H9 (cell line): ENCODE measurements at regions not wholly inside any gene's neighbourhood (a gene's known extent, or its start where the extent isn't known, plus 50 kb on each side); places are given as distances from the start of the nearest gene placed in this dataset.

Source experiments
- DNase-seq: peaks from one replicate; pipeline ENCODE4 v3.0.0-alpha.2; 2017
- H2AFZ ChIP-seq: one replicate; pipeline ENCODE4 v1.6.1; 2013; ENCODE audit warnings: mild to moderate bottlenecking, low read length, control low read depth, moderate library complexity
- H2AK5ac ChIP-seq: 2 replicates; pipeline ENCODE4 v1.6.1; 2013; ENCODE audit warnings: low read length, control low read depth, mixed read lengths; ENCODE audit not compliant: insufficient read length
- H2BK120ac ChIP-seq: one replicate; pipeline ENCODE4 v1.6.1; 2013; ENCODE audit warnings: low read depth, mild to moderate bottlenecking, low read length, control low read depth, inconsistent platforms; ENCODE audit not compliant: poor library complexity, severe bottlenecking
- H2BK12ac ChIP-seq: 2 replicates; pipeline ENCODE4 v1.6.1; 2013; ENCODE audit warnings: low read length, control low read depth, mixed read lengths, low read depth; ENCODE audit not compliant: insufficient read length
- H2BK15ac ChIP-seq: 2 replicates; pipeline ENCODE4 v1.6.1; 2013; ENCODE audit warnings: low read depth, low read length, control low read depth
- H2BK20ac ChIP-seq: one replicate; pipeline ENCODE4 v1.6.1; 2013; ENCODE audit warnings: low read depth, mild to moderate bottlenecking, low read length, control low read depth, inconsistent platforms; ENCODE audit not compliant: poor library complexity, severe bottlenecking
- H2BK5ac ChIP-seq: 2 replicates; pipeline ENCODE4 v1.6.1; 2013; ENCODE audit warnings: low read length, control low read depth, mixed read lengths; ENCODE audit not compliant: insufficient read length
- H3K14ac ChIP-seq: 2 replicates; pipeline ENCODE4 v1.6.1; 2013; ENCODE audit warnings: low read length, control low read depth; ENCODE audit not compliant: insufficient read depth
- H3K18ac ChIP-seq: 2 replicates; pipeline ENCODE4 v1.6.1; 2013; ENCODE audit warnings: low read depth, mild to moderate bottlenecking, mixed read lengths, low read length, control low read depth; ENCODE audit not compliant: insufficient read length
- H3K23ac ChIP-seq: 2 replicates; pipeline ENCODE4 v1.6.1; 2013; ENCODE audit warnings: low read length, control low read depth, mixed read lengths, low read depth; ENCODE audit not compliant: insufficient read length
- H3K23me2 ChIP-seq: 2 replicates; pipeline ENCODE4 v1.6.1; 2013; ENCODE audit warnings: low read depth, mild to moderate bottlenecking, mixed read lengths, low read length, control low read depth; ENCODE audit not compliant: insufficient read length, poor library complexity, severe bottlenecking
- H3K27ac ChIP-seq: 2 replicates; pipeline ENCODE4 v1.5.1; 2013; ENCODE audit warnings: low read length, control low read depth, mixed read lengths, low read depth; ENCODE audit not compliant: insufficient read length
- H3K27me3 ChIP-seq: 2 replicates; pipeline ENCODE4 v1.6.1; 2013; ENCODE audit warnings: low read length, control low read depth, inconsistent platforms; ENCODE audit not compliant: insufficient read depth
- H3K4ac ChIP-seq: 2 replicates; pipeline ENCODE4 v1.6.1; 2013; ENCODE audit warnings: low read depth, mild to moderate bottlenecking, control low read depth, inconsistent platforms, low read length, moderate library complexity
- H3K4me1 ChIP-seq: 2 replicates; pipeline ENCODE4 v1.6.1; 2013; ENCODE audit warnings: low read length, control low read depth, inconsistent platforms; ENCODE audit not compliant: insufficient read depth
- H3K4me2 ChIP-seq: 2 replicates; pipeline ENCODE4 v1.6.1; 2013; ENCODE audit warnings: low read length, control low read depth, mixed read lengths; ENCODE audit not compliant: insufficient read length, insufficient read depth
- H3K56ac ChIP-seq: 2 replicates; pipeline ENCODE4 v1.6.1; 2013; ENCODE audit warnings: low read depth, mild to moderate bottlenecking, mixed read lengths, low read length, control low read depth; ENCODE audit not compliant: insufficient read length
- H3K79me1 ChIP-seq: 2 replicates; pipeline ENCODE4 v1.6.1; 2013; ENCODE audit warnings: low read depth, mild to moderate bottlenecking, moderate library complexity, low read length, control low read depth, inconsistent platforms; ENCODE audit not compliant: insufficient read depth, poor library complexity, severe bottlenecking
- H3K79me2 ChIP-seq: 2 replicates; pipeline ENCODE4 v1.6.1; 2013; ENCODE audit warnings: low read length, control low read depth, inconsistent platforms; ENCODE audit not compliant: insufficient read depth
- H3K9ac ChIP-seq: 2 replicates; pipeline ENCODE4 v1.6.1; 2013; ENCODE audit warnings: low read length, control low read depth, mixed read lengths; ENCODE audit not compliant: insufficient read length; ENCODE audit errors: extremely low read depth
- H3K9me3 ChIP-seq: one replicate; pipeline ENCODE4 v1.6.1; 2013; ENCODE audit warnings: low read depth, low read length, inconsistent platforms; ENCODE audit not compliant: control insufficient read depth
- H3T11ph ChIP-seq: one replicate; pipeline ENCODE4 v1.6.1; 2013; ENCODE audit warnings: mild to moderate bottlenecking, low read length, control low read depth, inconsistent platforms
- H4K20me1 ChIP-seq: one replicate; pipeline ENCODE4 v1.6.1; 2013; ENCODE audit not compliant: control insufficient read depth, insufficient read length, insufficient read depth
- H4K5ac ChIP-seq: 2 replicates; pipeline ENCODE4 v1.6.1; 2013; ENCODE audit warnings: low read depth, mild to moderate bottlenecking, mixed read lengths, low read length, control low read depth; ENCODE audit not compliant: insufficient read length
- H4K8ac ChIP-seq: replicated peaks from 2 replicates; pipeline ENCODE4 v1.6.1; 2013; ENCODE audit warnings: low read length, control low read depth, mixed read lengths, low read depth; ENCODE audit not compliant: insufficient read length
- H4K91ac ChIP-seq: 2 replicates; pipeline ENCODE4 v1.6.1; 2013; ENCODE audit warnings: low read depth, mild to moderate bottlenecking, moderate library complexity, mixed read lengths, low read length, control low read depth; ENCODE audit not compliant: insufficient read length
- H3K27ac Mint-ChIP-seq, 3 experiments: 2 replicates in 2 of 3; 3 replicates in 1 of 3; pipeline ENCODE4 v1.8.0; 2020 to 2021; ENCODE audit warnings: mixed read lengths in 3 of 3, mild to moderate bottlenecking in 1 of 3, moderate library complexity in 1 of 3
- H3K27me3 Mint-ChIP-seq: 2 replicates; pipeline ENCODE4 v1.8.0; 2021; ENCODE audit warnings: low read depth, mild to moderate bottlenecking, moderate library complexity, mixed read lengths
- H3K36me3 Mint-ChIP-seq, 3 experiments: 2 replicates in 2 of 3; 3 replicates in 1 of 3; pipeline ENCODE4 v1.8.0; 2020 to 2021; ENCODE audit warnings: low read depth in 3 of 3, mixed read lengths in 3 of 3; ENCODE audit not compliant: insufficient read depth in 1 of 3
- H3K4me1 Mint-ChIP-seq, 2 experiments: 2 replicates each; pipeline ENCODE4 v1.8.0; 2020; ENCODE audit warnings: mixed read lengths in 2 of 2
- H3K4me3 Mint-ChIP-seq, 2 experiments: 2 replicates in 1 of 2; 3 replicates in 1 of 2; pipeline ENCODE4 v1.8.0; 2020 to 2021; ENCODE audit warnings: mild to moderate bottlenecking in 2 of 2, mixed read lengths in 2 of 2, moderate library complexity in 1 of 2
- H3K9me3 Mint-ChIP-seq, 2 experiments: 2 replicates in 1 of 2; 3 replicates in 1 of 2; pipeline ENCODE4 v1.8.0; 2020; ENCODE audit warnings: mild to moderate bottlenecking in 2 of 2, mixed read lengths in 2 of 2, moderate library complexity in 1 of 2
- WGBS: extraction: QIAGEN DNeasy Blood & Tissue Kit; methylation state at CpG from one replicate; pipeline ENCODE4 v1.1.7; 2013; ENCODE audit warnings: missing lambda C conversion rate, low lambda C conversion rate, mixed read lengths; ENCODE audit not compliant: insufficient read length; ENCODE audit errors: extremely low coverage; 5-methylcytosine and 5-hydroxymethylcytosine counted together
- TF ChIP-seq, protein P1 (sequence below): fragments of 200-600 bp; sonication (generic); conservative IDR thresholded peaks from 3 replicates; pipeline ENCODE4 v1.8.0; 2021; ENCODE audit warnings: antibody characterized with exemption, mild to moderate bottlenecking

DNA sequence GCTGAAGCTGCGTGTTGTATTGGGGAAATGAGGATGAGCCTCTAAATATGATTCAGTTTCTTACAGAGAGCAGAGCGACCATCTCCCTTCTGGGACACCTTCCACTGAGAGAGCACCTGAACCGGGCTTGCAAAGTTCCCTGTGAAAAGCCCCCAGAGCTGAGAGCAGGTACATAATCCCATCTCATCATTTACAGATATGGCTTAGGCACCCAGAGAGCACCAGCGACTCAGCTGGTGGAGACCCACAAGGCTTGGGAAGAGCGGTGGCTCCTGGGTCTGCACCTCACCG lies 324.3 kb upstream of the IRX4 start:
- TF ChIP-seq, protein P1, sequence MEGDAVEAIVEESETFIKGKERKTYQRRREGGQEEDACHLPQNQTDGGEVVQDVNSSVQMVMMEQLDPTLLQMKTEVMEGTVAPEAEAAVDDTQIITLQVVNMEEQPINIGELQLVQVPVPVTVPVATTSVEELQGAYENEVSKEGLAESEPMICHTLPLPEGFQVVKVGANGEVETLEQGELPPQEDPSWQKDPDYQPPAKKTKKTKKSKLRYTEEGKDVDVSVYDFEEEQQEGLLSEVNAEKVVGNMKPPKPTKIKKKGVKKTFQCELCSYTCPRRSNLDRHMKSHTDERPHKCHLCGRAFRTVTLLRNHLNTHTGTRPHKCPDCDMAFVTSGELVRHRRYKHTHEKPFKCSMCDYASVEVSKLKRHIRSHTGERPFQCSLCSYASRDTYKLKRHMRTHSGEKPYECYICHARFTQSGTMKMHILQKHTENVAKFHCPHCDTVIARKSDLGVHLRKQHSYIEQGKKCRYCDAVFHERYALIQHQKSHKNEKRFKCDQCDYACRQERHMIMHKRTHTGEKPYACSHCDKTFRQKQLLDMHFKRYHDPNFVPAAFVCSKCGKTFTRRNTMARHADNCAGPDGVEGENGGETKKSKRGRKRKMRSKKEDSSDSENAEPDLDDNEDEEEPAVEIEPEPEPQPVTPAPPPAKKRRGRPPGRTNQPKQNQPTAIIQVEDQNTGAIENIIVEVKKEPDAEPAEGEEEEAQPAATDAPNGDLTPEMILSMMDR: no peak
- Histone ChIP-seq H2BK5ac (no peak overlapping the region), H3K14ac (no peak overlapping the region), H4K8ac (no peak overlapping the region), H3K4me1 (peaks cover 4% of the 10 kb centered on the region; the same call in 1 of the 2 replicates), H3K27me3 (no peaks in the 10 kb centered on the region), H3K23ac (no peak overlapping the region), H3K79me1 (no peaks in the 10 kb centered on the region), H3K9ac (no peak overlapping the region), H2AK5ac (no peak overlapping the region), H4K20me1 (no peaks in the 10 kb centered on the region), H3K56ac (no peak overlapping the region), H3K9me3 (no peaks in the 10 kb centered on the region), H4K5ac (no peak overlapping the region), H2BK20ac (no peak overlapping the region), H3K4me2 (no peak overlapping the region), H3K23me2 (no peaks in the 10 kb centered on the region), H3T11ph (no peak overlapping the region), H4K91ac (no peak overlapping the region), H2BK15ac (no peak overlapping the region), H2BK120ac (no peak overlapping the region), H2BK12ac (no peak overlapping the region), H2AFZ (no peak overlapping the region), H3K79me2 (no peaks in the 10 kb centered on the region), H3K4ac (no peak overlapping the region), H3K27ac (no peak overlapping the region), H3K18ac (no peak overlapping the region)
- H3K9me3 Mint-ChIP-seq: no peaks in the 10 kb centered on the region
- H3K4me1 Mint-ChIP-seq: peaks cover 30 to 44% of the 10 kb centered on the region in 2 experiments
- no peak overlapping the region for H3K4me3 Mint-ChIP-seq
- H3K36me3 Mint-ChIP-seq: peaks cover 0 to 2% (median 0%) of the 10 kb centered on the region in 3 experiments; a peak in 1 of 7 replicates
- WGBS: no CpG with 5 or more reads among the region's 6 CpGs
- peaks cover 1% of the 10 kb centered on the region; the same call in 1 of the 2 replicates for H3K27me3 Mint-ChIP-seq
- no peak overlapping the region for H3K27ac Mint-ChIP-seq
- no peak for DNase-seq
